Stimulated activated CD4-positive, alpha-beta T cell treated with anti-CD3 and anti-CD28 coated beads, Interleukin-1b, Interleukin-23, amount 100 ng/mL, for 1 hour (primary cell): ENCODE measurements at regions not wholly inside any gene's neighbourhood (a gene's known extent, or its start where the extent isn't known, plus 50 kb on each side); places are given as distances from the start of the nearest gene placed in this dataset.
"Not testable (repeated sequence)": the region's sequence is repeated elsewhere in the genome, so short reads cannot be mapped to it uniquely, and the experiment has no call there.

ENCODE experiments used
- DNase-seq, 2 donors: peaks; one replicate each; pipeline ENCODE4 v3.0.0-alpha.2; 2020; ENCODE audit warnings: low read depth in 2 of 2

GRCh38 chr10:101280511-101280910 lies 51.2 kb upstream of the LBX1 start:
- no peak for DNase-seq

- DNase-seq = not testable (repeated sequence)
Measured at GRCh38 chr10:101280921-101281320, 51.7 kb upstream of the LBX1 start.

GRCh38 chr10:101282947-101283346 lies 53.7 kb upstream of the LBX1 start:
- no peak for DNase-seq

- no peak for DNase-seq
Measured at GRCh38 chr10:101283762-101284100, 54.5 kb upstream of the LBX1 start.

- no peak for DNase-seq
Measured at GRCh38 chr10:101284101-101284743, 55.0 kb upstream of the LBX1 start.

- DNase-seq = no peak
Measured at GRCh38 chr10:101284744-101285463, 55.6 kb upstream of the LBX1 start.

- no peak for DNase-seq
Measured at GRCh38 chr10:101285519-101286070, 56.3 kb upstream of the LBX1 start.

- no peak for DNase-seq
Measured at GRCh38 chr10:101286248-101287046, 57.2 kb upstream of the LBX1 start.

GRCh38 chr10:101287183-101287996 lies 58.1 kb upstream of the LBX1 start:
- no peak for DNase-seq

- no peak for DNase-seq
Measured at GRCh38 chr10:101287997-101288635, 58.9 kb upstream of the LBX1 start.

- DNase-seq = no peak
Measured at GRCh38 chr10:101289541-101289940, 60.3 kb upstream of the LBX1 start.

- no peak for DNase-seq
Measured at GRCh38 chr10:101290431-101290830, 61.2 kb upstream of the LBX1 start.

GRCh38 chr10:101290881-101291280 lies 61.6 kb upstream of the LBX1 start:
- no peak for DNase-seq

- DNase-seq = peak in 1 of 2 donors; percentile 16
Measured at GRCh38 chr10:101291331-101292193, 62.3 kb upstream of the LBX1 start.

- DNase-seq = no peak
Measured at GRCh38 chr10:101292194-101293006, 61.6 kb upstream of the BTRC start.

GRCh38 chr10:101293007-101293723 lies 60.8 kb upstream of the BTRC start:
- DNase-seq = no peak

GRCh38 chr10:101294109-101294508 lies 59.9 kb upstream of the BTRC start:
- no peak for DNase-seq

- DNase-seq = no peak
Measured at GRCh38 chr10:101295261-101295660, 58.7 kb upstream of the BTRC start.
